ENCODE measurements at regions not wholly inside any gene's neighbourhood (a gene's known extent, or its start where the extent isn't known, plus 50 kb on each side); places are given as distances from the start of the nearest gene placed in this dataset.

- Histone ChIP-seq H3K4me3 (no peak overlapping the region), H3K36me3 (no peaks in the 10 kb centered on the region), H3K9me3 (no peaks in the 10 kb centered on the region), H3K27ac (no peak overlapping the region), H3K27me3 (ENCODE audit: low read depth) (no peaks in the 10 kb centered on the region), H3K4me1 (no peaks in the 10 kb centered on the region)
- intact Hi-C loops (cut with DNase I): no loop called here
- DNase-seq (no peak), ATAC-seq (no peak)
- no peak for TF ChIP-seq CTCF (IDR thresholded peaks at IDR 0.05)
These were observed 186.2 kb downstream of the POSTN start for GRCh38 chr13:37412241-37412921.

DNA sequence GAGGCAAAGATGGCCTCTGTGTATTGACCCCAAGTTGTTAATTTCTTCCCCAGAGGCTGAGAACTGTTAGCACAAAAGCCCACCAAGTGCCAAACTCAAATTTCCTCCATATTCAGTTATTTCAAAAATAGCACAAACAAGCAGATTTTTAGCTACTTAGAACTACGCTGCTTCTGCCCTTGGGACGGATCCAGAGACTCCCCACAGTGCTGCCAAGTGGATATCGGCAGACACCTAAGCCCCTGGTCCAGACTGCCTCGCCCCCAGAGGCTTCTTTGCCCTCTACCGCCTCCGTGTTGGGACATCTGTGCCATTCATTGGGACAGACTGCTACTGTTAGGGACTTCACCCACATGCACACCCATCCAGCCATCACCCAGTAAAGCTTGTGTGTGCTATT lies 188.3 kb downstream of the POSTN start:
- Histone ChIP-seq H3K27ac (no peak overlapping the region), H3K36me3 (no peaks in the 10 kb centered on the region), H3K4me3 (no peak overlapping the region), H3K27me3 (ENCODE audit: low read depth) (no peaks in the 10 kb centered on the region), H3K4me1 (no peaks in the 10 kb centered on the region), H3K9me3 (no peaks in the 10 kb centered on the region)
- ATAC-seq (no peak), DNase-seq (no peak)
- no peak for TF ChIP-seq CTCF (IDR thresholded peaks at IDR 0.05)
- intact Hi-C loops (cut with DNase I): no loop called here

DNA sequence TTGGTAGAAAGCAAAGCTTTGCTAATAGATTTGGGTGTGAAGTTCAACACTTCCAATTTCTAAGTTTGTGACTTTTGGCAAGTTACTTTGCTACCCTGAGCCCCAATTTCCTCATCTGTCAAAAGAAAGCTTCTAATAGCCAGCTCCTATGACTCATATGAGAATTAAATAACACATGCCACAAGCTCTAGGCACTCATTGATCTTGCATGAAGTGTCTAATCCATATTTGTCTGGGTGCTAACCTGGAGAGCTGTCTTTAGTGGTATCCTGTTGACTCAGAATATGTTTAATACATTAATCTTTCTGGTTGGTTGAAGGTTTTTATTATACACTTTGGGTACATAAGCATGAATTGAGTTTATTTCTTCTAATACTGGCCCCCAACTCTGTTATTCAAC lies 188.8 kb downstream of the POSTN start:
- no peaks in the 10 kb centered on the region for H3K4me1 ChIP-seq
- no peak for ATAC-seq
- H3K4me3 ChIP-seq: no peak overlapping the region
- intact Hi-C loops (cut with DNase I): no loop called here
- no peaks in the 10 kb centered on the region for H3K9me3 ChIP-seq
- H3K27me3 ChIP-seq (ENCODE audit: low read depth): no peaks in the 10 kb centered on the region
- no peak overlapping the region for H3K27ac ChIP-seq
- H3K36me3 ChIP-seq: no peaks in the 10 kb centered on the region
- TF ChIP-seq CTCF (IDR thresholded peaks at IDR 0.05): no peak
- DNase-seq: no peak

DNA sequence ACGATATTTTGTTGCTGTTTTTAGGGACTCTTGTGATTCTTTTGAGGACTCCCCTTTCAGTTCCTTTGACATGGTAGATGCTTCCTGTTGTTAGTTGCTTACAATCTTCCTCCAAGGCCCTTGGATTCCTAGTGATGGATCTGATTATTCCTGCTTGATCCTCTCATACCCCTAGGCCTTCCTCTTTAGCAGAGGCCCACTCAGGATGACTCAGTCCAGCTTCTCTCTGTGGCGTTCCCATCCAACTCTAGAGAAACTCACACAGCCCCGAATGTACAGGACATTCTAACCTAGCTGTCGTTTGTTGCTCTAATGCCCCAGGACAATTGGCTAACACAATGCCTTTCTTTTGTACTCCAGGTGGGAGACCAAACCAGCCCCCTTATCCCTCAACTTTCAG lies 191.4 kb downstream of the POSTN start:
- H3K27ac ChIP-seq: no peak overlapping the region
- no peak for DNase-seq
- no peaks in the 10 kb centered on the region for H3K4me1 ChIP-seq
- intact Hi-C loops (cut with DNase I): no loop called here
- ATAC-seq: no peak
- H3K36me3 ChIP-seq: no peaks in the 10 kb centered on the region
- H3K27me3 ChIP-seq (ENCODE audit: low read depth): no peaks in the 10 kb centered on the region
- no peak for TF ChIP-seq CTCF (IDR thresholded peaks at IDR 0.05)
- no peak overlapping the region for H3K4me3 ChIP-seq
- no peaks in the 10 kb centered on the region for H3K9me3 ChIP-seq

DNA sequence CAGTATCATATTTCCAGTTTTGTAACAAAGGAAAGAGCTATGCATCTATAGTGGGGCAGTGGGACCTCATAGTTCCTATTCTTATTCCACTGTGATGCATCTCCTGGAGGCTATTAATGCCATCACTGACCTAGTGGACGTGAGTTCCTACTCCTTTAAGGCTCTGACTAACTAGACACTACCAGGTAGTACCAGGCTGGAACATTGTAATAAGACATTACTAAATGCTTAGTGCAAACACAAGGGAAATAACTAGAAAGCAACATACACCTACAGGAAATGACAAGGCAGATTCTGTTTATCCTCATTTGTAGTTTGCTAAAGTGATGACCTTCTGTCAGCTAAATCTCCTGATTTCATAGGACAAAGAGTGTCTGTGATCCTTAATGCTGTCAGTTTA lies 192.5 kb downstream of the POSTN start:
- no peak overlapping the region for H3K27ac ChIP-seq
- intact Hi-C loops (cut with DNase I): no loop called here
- TF ChIP-seq CTCF (IDR thresholded peaks at IDR 0.05): no peak
- no peaks in the 10 kb centered on the region for H3K27me3 ChIP-seq (ENCODE audit: low read depth)
- no peaks in the 10 kb centered on the region for H3K4me1 ChIP-seq
- H3K4me3 ChIP-seq: no peak overlapping the region
- H3K9me3 ChIP-seq: no peaks in the 10 kb centered on the region
- DNase-seq: no peak
- no peaks in the 10 kb centered on the region for H3K36me3 ChIP-seq
- ATAC-seq: no peak
